ENCODE measurements at regions not wholly inside any gene's neighbourhood (a gene's known extent, or its start where the extent isn't known, plus 50 kb on each side); places are given as distances from the start of the nearest gene placed in this dataset.

DNA sequence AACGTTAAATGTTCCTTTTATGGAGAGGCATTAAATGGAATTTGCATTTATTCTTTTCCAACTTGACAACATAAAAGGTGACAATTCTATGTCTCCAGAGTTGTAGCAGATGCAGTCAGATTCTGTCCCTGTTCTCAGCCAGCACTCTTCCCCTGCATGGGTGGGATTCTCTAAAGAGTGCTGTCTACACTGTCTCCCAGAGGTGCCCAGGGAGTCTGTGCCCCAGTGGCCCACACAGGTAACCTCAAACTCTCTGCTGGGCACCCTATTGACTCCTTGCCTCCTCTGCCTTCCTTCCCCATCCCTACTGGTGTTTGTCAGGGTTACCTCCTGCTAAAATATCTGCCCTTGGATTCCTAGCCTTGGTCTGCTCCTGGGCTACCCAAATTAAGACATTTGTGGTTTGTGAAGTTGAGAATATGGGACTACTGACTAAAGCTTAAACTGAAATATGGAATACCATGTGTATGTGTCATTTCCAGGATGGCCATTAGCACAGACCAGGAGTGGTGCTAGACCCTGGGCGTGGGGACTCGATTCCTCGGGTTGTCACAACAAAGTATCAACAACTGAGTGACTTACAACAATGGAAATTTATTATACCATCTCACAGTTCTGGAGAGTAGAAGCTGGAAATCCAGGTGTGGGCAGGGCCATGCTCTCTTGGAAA lies 284.7 kb downstream of the CDH26 start:
- Mint-ChIP-seq H3K36me3 (no peaks in the 10 kb centered on the region), H3K27me3 (peaks cover 4% of the 10 kb centered on the region), H3K4me1 (no peaks in the 10 kb centered on the region), H3K27ac (no peak overlapping the region), H3K9me3 (no peaks in the 10 kb centered on the region), H3K4me3 (no peak overlapping the region)
- no peak for DNase-seq

- Mint-ChIP-seq H3K9me3 (no peaks in the 10 kb centered on the region), H3K27ac (no peak overlapping the region), H3K36me3 (no peaks in the 10 kb centered on the region), H3K27me3 (no peaks in the 10 kb centered on the region), H3K4me3 (no peak overlapping the region), H3K4me1 (no peaks in the 10 kb centered on the region)
- no peak for DNase-seq
Observed at GRCh38 chr20:60244373-60245146, 286.3 kb downstream of the CDH26 start.

GRCh38 chr20:60246751-60247150 lies 288.5 kb downstream of the CDH26 start:
- Mint-ChIP-seq H3K4me1 (no peaks in the 10 kb centered on the region), H3K27me3 (no peaks in the 10 kb centered on the region), H3K36me3 (no peaks in the 10 kb centered on the region), H3K27ac (no peak overlapping the region), H3K9me3 (no peaks in the 10 kb centered on the region), H3K4me3 (no peak overlapping the region)
- no peak for DNase-seq

- no peak for DNase-seq
- Mint-ChIP-seq H3K9me3 (no peaks in the 10 kb centered on the region), H3K4me3 (no peak overlapping the region), H3K4me1 (no peaks in the 10 kb centered on the region), H3K27ac (no peak overlapping the region), H3K36me3 (no peaks in the 10 kb centered on the region), H3K27me3 (no peaks in the 10 kb centered on the region)
Observed at GRCh38 chr20:60249436-60249835, 291.2 kb downstream of the CDH26 start.

- no peak for DNase-seq
- no peaks in the 10 kb centered on the region for H3K36me3 Mint-ChIP-seq
- H3K4me3 Mint-ChIP-seq, result no peak overlapping the region
- no peaks in the 10 kb centered on the region for H3K4me1 Mint-ChIP-seq
- no peaks in the 10 kb centered on the region for H3K9me3 Mint-ChIP-seq
- no peak overlapping the region for H3K27ac Mint-ChIP-seq
- no peaks in the 10 kb centered on the region for H3K27me3 Mint-ChIP-seq
Observed at GRCh38 chr20:60250251-60250650, 292.0 kb downstream of the CDH26 start.

GRCh38 chr20:60252866-60253265 lies 294.6 kb downstream of the CDH26 start:
- Mint-ChIP-seq H3K36me3 (no peaks in the 10 kb centered on the region), H3K4me1 (no peaks in the 10 kb centered on the region)

DNA sequence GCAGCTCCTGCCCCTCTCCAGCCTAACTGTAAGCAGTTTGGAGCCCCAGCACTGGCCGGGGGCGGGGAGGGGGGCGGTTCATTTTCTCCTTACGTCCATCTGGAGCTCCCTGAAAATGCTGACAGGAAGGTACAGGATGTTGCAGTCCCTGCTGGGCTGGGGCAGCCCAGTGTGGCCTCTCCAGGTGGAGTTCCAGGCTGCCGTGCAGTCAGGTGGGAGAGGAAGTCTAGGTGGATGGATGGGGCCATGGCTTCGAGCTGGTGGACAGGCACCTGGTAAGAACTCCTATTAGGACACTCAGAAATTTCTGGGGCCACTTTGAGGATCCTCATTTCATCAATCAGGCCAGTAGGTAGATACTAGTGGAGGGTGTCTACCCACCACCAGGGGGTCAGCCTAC lies 295.2 kb downstream of the CDH26 start:
- no peaks in the 10 kb centered on the region for H3K9me3 Mint-ChIP-seq
- no peak for DNase-seq
- no peak overlapping the region for H3K4me3 Mint-ChIP-seq
- no peak overlapping the region for H3K27ac Mint-ChIP-seq
- H3K27me3 Mint-ChIP-seq, result no peaks in the 10 kb centered on the region
- H3K36me3 Mint-ChIP-seq, result no peaks in the 10 kb centered on the region
- no peaks in the 10 kb centered on the region for H3K4me1 Mint-ChIP-seq

More at GRCh38 chr20:60252866-60253265, 294.6 kb downstream of the CDH26 start:
- Mint-ChIP-seq H3K27ac (no peak overlapping the region), H3K4me3 (no peak overlapping the region), H3K9me3 (no peaks in the 10 kb centered on the region), H3K27me3 (no peaks in the 10 kb centered on the region)
- no peak for DNase-seq

- H3K36me3 Mint-ChIP-seq, result no peaks in the 10 kb centered on the region
- H3K4me1 Mint-ChIP-seq, result no peaks in the 10 kb centered on the region
- H3K9me3 Mint-ChIP-seq, result no peaks in the 10 kb centered on the region
- no peak for DNase-seq
- H3K27ac Mint-ChIP-seq, result no peak overlapping the region
- H3K27me3 Mint-ChIP-seq, result no peaks in the 10 kb centered on the region
- H3K4me3 Mint-ChIP-seq, result no peak overlapping the region
Observed at GRCh38 chr20:60254901-60255411, 296.7 kb downstream of the CDH26 start.

- Mint-ChIP-seq H3K36me3 (no peaks in the 10 kb centered on the region), H3K4me3 (no peak overlapping the region), H3K27ac (no peak overlapping the region), H3K9me3 (no peaks in the 10 kb centered on the region), H3K27me3 (no peaks in the 10 kb centered on the region), H3K4me1 (no peaks in the 10 kb centered on the region)
- no peak for DNase-seq
Observed at GRCh38 chr20:60255415-60255814, 297.2 kb downstream of the CDH26 start.

- DNase-seq, result no peak
- H3K36me3 Mint-ChIP-seq, result no peaks in the 10 kb centered on the region
- no peaks in the 10 kb centered on the region for H3K4me1 Mint-ChIP-seq
- no peaks in the 10 kb centered on the region for H3K27me3 Mint-ChIP-seq
- no peak overlapping the region for H3K4me3 Mint-ChIP-seq
- H3K27ac Mint-ChIP-seq, result no peak overlapping the region
- no peaks in the 10 kb centered on the region for H3K9me3 Mint-ChIP-seq
Observed at GRCh38 chr20:60255866-60256265, 297.6 kb downstream of the CDH26 start.

DNA sequence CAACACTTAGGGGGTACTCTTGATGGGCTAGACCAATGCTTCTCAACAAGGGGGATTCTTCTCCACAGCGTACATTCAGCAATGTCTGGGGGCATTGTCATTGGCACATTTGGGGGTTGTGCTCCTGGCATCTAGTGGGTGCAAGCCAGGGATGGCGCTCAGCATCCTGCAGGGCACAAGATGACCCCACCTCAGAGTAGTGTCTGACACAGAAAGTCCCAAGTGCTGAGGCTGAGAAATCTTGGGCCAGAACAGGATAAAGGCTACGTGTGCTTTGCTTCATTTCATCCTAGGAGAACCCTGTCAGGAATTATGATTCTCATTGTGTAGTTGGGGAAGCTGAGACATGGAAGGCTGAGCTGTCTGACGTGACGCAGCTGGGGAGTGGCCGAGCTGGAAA lies 298.6 kb downstream of the CDH26 start:
- no peak overlapping the region for H3K4me3 Mint-ChIP-seq
- DNase-seq, result no peak
- H3K4me1 Mint-ChIP-seq, result no peaks in the 10 kb centered on the region
- no peaks in the 10 kb centered on the region for H3K36me3 Mint-ChIP-seq
- no peaks in the 10 kb centered on the region for H3K27me3 Mint-ChIP-seq
- no peak overlapping the region for H3K27ac Mint-ChIP-seq
- H3K9me3 Mint-ChIP-seq, result no peaks in the 10 kb centered on the region

GRCh38 chr20:60257671-60258070 lies 299.4 kb downstream of the CDH26 start:
- Mint-ChIP-seq H3K36me3 (no peaks in the 10 kb centered on the region), H3K4me3 (no peak overlapping the region), H3K27me3 (no peaks in the 10 kb centered on the region), H3K27ac (no peak overlapping the region), H3K4me1 (no peaks in the 10 kb centered on the region), H3K9me3 (no peaks in the 10 kb centered on the region)
- DNase-seq, result no peak

DNA sequence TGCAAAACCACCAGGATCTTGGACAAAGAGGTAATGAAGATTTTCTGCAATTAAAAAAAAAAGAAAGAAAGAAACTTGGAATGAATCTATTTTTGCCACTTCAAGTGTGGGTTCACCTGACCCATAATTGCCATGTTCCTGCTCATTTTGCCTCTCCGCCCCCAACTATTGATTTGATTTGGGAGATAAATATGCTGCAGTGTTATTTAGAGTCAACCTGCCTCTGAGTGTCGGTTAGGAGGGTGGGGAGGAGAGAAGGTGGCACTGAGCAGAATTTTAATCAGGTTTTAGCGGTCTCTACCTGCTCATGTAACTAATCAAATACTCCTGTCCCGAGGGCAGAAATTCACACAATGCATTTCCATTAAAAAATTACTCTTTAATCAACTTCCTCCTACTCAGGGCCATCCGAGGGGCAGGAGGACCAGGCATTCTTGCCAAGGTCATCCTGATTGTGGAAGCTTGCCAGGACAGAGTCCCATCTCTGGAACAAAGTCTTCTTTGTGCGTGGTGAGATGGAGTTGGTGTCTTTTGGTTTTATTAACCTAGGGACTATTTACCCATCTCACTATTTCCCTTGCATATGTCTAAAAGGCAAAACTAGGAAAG lies 300.1 kb downstream of the CDH26 start:
- Mint-ChIP-seq H3K36me3 (no peaks in the 10 kb centered on the region), H3K27me3 (no peaks in the 10 kb centered on the region), H3K4me3 (no peak overlapping the region), H3K27ac (no peak overlapping the region), H3K9me3 (no peaks in the 10 kb centered on the region), H3K4me1 (no peaks in the 10 kb centered on the region)
- no peak for DNase-seq

DNA sequence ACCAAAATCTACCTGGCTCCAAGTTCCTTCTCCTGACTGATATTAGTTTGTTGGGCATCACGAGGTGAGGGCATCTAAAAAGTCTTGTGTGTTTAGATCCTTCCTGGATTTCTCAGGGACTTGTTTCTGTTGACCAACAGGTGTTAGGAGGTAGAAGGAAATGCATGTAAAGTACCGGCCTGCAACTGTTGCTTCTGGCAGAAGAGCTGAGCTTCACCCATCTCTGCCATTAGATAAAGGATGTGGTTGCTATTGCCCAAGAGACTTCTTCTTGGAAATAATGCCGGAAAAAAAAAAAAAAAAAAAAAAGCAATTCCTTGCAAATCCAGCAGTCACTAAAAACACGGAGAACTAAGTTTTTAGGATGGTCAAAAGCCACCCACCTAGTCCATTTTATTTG lies 303.1 kb downstream of the CDH26 start:
- H3K27me3 Mint-ChIP-seq, result no peaks in the 10 kb centered on the region
- no peaks in the 10 kb centered on the region for H3K36me3 Mint-ChIP-seq
- no peak overlapping the region for H3K27ac Mint-ChIP-seq
- H3K4me1 Mint-ChIP-seq, result peaks cover 9% of the 10 kb centered on the region
- no peak overlapping the region for H3K4me3 Mint-ChIP-seq
- no peaks in the 10 kb centered on the region for H3K9me3 Mint-ChIP-seq
- DNase-seq, result no peak

DNA sequence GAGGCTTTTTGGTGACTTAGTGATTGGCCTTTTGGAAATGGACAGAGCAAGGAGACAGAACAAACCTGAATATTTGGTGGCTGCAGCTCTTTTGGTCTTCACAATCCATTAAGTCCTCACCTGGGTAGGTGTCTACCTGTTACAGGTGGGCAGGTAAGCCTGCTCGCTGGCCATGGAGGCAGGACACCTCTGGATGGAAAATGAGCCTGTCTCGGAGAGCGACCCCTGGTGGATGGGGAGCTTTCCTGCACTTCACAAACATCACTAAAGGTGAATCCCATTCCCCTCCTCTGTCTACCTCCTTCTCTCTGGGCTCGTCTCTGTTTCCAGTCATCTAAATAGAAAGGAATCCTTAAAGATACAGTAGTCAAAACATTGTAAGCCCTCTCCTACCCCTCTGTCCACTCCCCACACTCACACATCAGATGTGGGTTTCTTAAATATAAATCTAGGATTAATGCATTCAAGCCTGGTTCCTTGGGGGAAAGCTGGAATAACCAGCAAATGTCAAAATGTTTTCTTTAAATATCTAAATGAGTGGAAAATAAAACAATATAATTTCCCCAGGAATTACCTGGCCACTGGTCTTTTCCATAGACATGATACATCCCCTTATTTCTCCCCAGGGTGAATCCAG lies 304.9 kb downstream of the CDH26 start:
- DNase-seq, result peak; percentile 33
- Mint-ChIP-seq H3K27ac (no peak overlapping the region), H3K27me3 (no peaks in the 10 kb centered on the region), H3K4me1 (peaks cover 16% of the 10 kb centered on the region), H3K4me3 (no peak overlapping the region), H3K9me3 (no peaks in the 10 kb centered on the region), H3K36me3 (no peaks in the 10 kb centered on the region)

Data from activated naive CD8-positive, alpha-beta T cell treated with anti-CD3 and anti-CD28 coated beads for 36 hours (primary cell).